Activated T-helper 17 cell treated with anti-CD3 and anti-CD28 coated beads, Interleukin-2, amount 50 U/mL, for 72 hours (primary cell): ENCODE measurements at regions not wholly inside any gene's neighbourhood (a gene's known extent, or its start where the extent isn't known, plus 50 kb on each side); places are given as distances from the start of the nearest gene placed in this dataset.

Experiments
- ATAC-seq: fragments of 150-1000 bp; cut with Tn5 transposase; replicated peaks from 2 replicates; pipeline ENCODE4 v1.10.0; 2021; ENCODE audit warnings: mild to moderate bottlenecking, moderate library complexity
- H3K27ac Mint-ChIP-seq: one replicate; pipeline ENCODE4 v1.8.0; 2022; ENCODE audit warnings: mixed read lengths
- H3K27me3 Mint-ChIP-seq: one replicate; pipeline ENCODE4 v1.8.0; 2022; ENCODE audit warnings: mixed read lengths
- H3K36me3 Mint-ChIP-seq: one replicate; pipeline ENCODE4 v1.8.0; 2022; ENCODE audit warnings: low read depth, mild to moderate bottlenecking, mixed read lengths
- H3K4me1 Mint-ChIP-seq: one replicate; pipeline ENCODE4 v1.8.0; 2022; ENCODE audit warnings: mixed read lengths
- H3K4me3 Mint-ChIP-seq: one replicate; pipeline ENCODE4 v1.8.0; 2022; ENCODE audit warnings: mild to moderate bottlenecking, mixed read lengths
- H3K9me3 Mint-ChIP-seq: one replicate; pipeline ENCODE4 v1.8.0; 2022; ENCODE audit warnings: mixed read lengths

GRCh38 chr4:13316354-13316753 is 167.8 kb downstream of the RAB28 start:
- no peak for ATAC-seq
- H3K27me3 Mint-ChIP-seq: no peaks in the 10 kb centered on the region
- H3K36me3 Mint-ChIP-seq: no peaks in the 10 kb centered on the region
- peaks cover 3% of the 10 kb centered on the region for H3K9me3 Mint-ChIP-seq
- H3K27ac Mint-ChIP-seq: no peak overlapping the region
- no peak overlapping the region for H3K4me3 Mint-ChIP-seq
- H3K4me1 Mint-ChIP-seq: no peaks in the 10 kb centered on the region

GRCh38 chr4:13313856-13314255 is 170.3 kb downstream of the RAB28 start:
- H3K27me3 Mint-ChIP-seq: no peaks in the 10 kb centered on the region
- H3K27ac Mint-ChIP-seq: no peak overlapping the region
- no peak for ATAC-seq
- H3K4me3 Mint-ChIP-seq: no peak overlapping the region
- H3K36me3 Mint-ChIP-seq: no peaks in the 10 kb centered on the region
- no peaks in the 10 kb centered on the region for H3K4me1 Mint-ChIP-seq
- peaks cover 3% of the 10 kb centered on the region for H3K9me3 Mint-ChIP-seq

GRCh38 chr4:13312264-13312663 is 171.9 kb downstream of the RAB28 start:
- ATAC-seq: no peak
- no peak overlapping the region for H3K27ac Mint-ChIP-seq
- H3K4me1 Mint-ChIP-seq: no peaks in the 10 kb centered on the region
- H3K9me3 Mint-ChIP-seq: peaks cover 3% of the 10 kb centered on the region
- H3K27me3 Mint-ChIP-seq: no peaks in the 10 kb centered on the region
- no peaks in the 10 kb centered on the region for H3K36me3 Mint-ChIP-seq
- H3K4me3 Mint-ChIP-seq: no peak overlapping the region

- H3K9me3 Mint-ChIP-seq: peaks cover 3% of the 10 kb centered on the region
- H3K27me3 Mint-ChIP-seq: no peaks in the 10 kb centered on the region
- no peaks in the 10 kb centered on the region for H3K4me1 Mint-ChIP-seq
- H3K4me3 Mint-ChIP-seq: no peak overlapping the region
- H3K27ac Mint-ChIP-seq: no peak overlapping the region
- no peak for ATAC-seq
- H3K36me3 Mint-ChIP-seq: no peaks in the 10 kb centered on the region
Measured at GRCh38 chr4:13309751-13310150, 174.4 kb downstream of the RAB28 start.

GRCh38 chr4:13306356-13306755 is 177.8 kb downstream of the RAB28 start:
- no peaks in the 10 kb centered on the region for H3K36me3 Mint-ChIP-seq

GRCh38 chr4:13302876-13303275 is 181.3 kb downstream of the RAB28 start:
- H3K9me3 Mint-ChIP-seq: peaks cover 20% of the 10 kb centered on the region
- no peaks in the 10 kb centered on the region for H3K4me1 Mint-ChIP-seq
- H3K27me3 Mint-ChIP-seq: no peaks in the 10 kb centered on the region
- peaks cover 16% of the 10 kb centered on the region for H3K36me3 Mint-ChIP-seq
- no peak for ATAC-seq
- H3K27ac Mint-ChIP-seq: no peak overlapping the region
- no peak overlapping the region for H3K4me3 Mint-ChIP-seq

More at GRCh38 chr4:13306356-13306755, 177.8 kb downstream of the RAB28 start:
- Mint-ChIP-seq H3K27ac (no peak overlapping the region), H3K4me3 (no peak overlapping the region), H3K4me1 (no peaks in the 10 kb centered on the region), H3K27me3 (no peaks in the 10 kb centered on the region), H3K9me3 (peaks cover 4% of the 10 kb centered on the region)
- ATAC-seq: no peak

GRCh38 chr4:13299343-13299742 is 184.8 kb downstream of the RAB28 start:
- ATAC-seq: no peak
- Mint-ChIP-seq H3K27me3 (no peaks in the 10 kb centered on the region), H3K9me3 (peaks cover 20% of the 10 kb centered on the region), H3K4me3 (no peak overlapping the region), H3K36me3 (peaks cover 23% of the 10 kb centered on the region), H3K4me1 (no peaks in the 10 kb centered on the region), H3K27ac (no peak overlapping the region)

GRCh38 chr4:13298655-13299054 is 185.5 kb downstream of the RAB28 start:
- no peak for ATAC-seq

GRCh38 chr4:13296986-13297385 is 187.2 kb downstream of the RAB28 start:
- no peaks in the 10 kb centered on the region for H3K27me3 Mint-ChIP-seq
- ATAC-seq: no peak
- H3K36me3 Mint-ChIP-seq: peaks cover 35% of the 10 kb centered on the region
- H3K4me1 Mint-ChIP-seq: no peaks in the 10 kb centered on the region
- no peak overlapping the region for H3K27ac Mint-ChIP-seq
- peaks cover 30% of the 10 kb centered on the region for H3K9me3 Mint-ChIP-seq
- H3K4me3 Mint-ChIP-seq: no peak overlapping the region

More at GRCh38 chr4:13298655-13299054, 185.5 kb downstream of the RAB28 start:
- Mint-ChIP-seq H3K4me3 (no peak overlapping the region), H3K9me3 (peaks cover 20% of the 10 kb centered on the region), H3K36me3 (peaks cover 24% of the 10 kb centered on the region), H3K27me3 (no peaks in the 10 kb centered on the region), H3K27ac (no peak overlapping the region), H3K4me1 (no peaks in the 10 kb centered on the region)

- H3K4me3 Mint-ChIP-seq: no peak overlapping the region
- no peak overlapping the region for H3K27ac Mint-ChIP-seq
- H3K27me3 Mint-ChIP-seq: no peaks in the 10 kb centered on the region
- peaks cover 25% of the 10 kb centered on the region for H3K36me3 Mint-ChIP-seq
- H3K4me1 Mint-ChIP-seq: no peaks in the 10 kb centered on the region
- H3K9me3 Mint-ChIP-seq: peaks cover 17% of the 10 kb centered on the region
- ATAC-seq: no peak
Measured at GRCh38 chr4:13294961-13295605, 189.1 kb downstream of the RAB28 start.

- no peak overlapping the region for H3K27ac Mint-ChIP-seq
- no peaks in the 10 kb centered on the region for H3K27me3 Mint-ChIP-seq
- ATAC-seq: no peak
- H3K9me3 Mint-ChIP-seq: peaks cover 20% of the 10 kb centered on the region
- no peak overlapping the region for H3K4me3 Mint-ChIP-seq
- peaks cover 19% of the 10 kb centered on the region for H3K36me3 Mint-ChIP-seq
- no peaks in the 10 kb centered on the region for H3K4me1 Mint-ChIP-seq
Measured at GRCh38 chr4:13292372-13292771, 191.8 kb downstream of the RAB28 start.

GRCh38 chr4:13289391-13289790 is 194.7 kb downstream of the RAB28 start:
- H3K4me1 Mint-ChIP-seq: no peaks in the 10 kb centered on the region

GRCh38 chr4:13285336-13285735 is 198.8 kb downstream of the RAB28 start:
- no peak for ATAC-seq
- no peaks in the 10 kb centered on the region for H3K4me1 Mint-ChIP-seq
- H3K4me3 Mint-ChIP-seq: no peak overlapping the region
- H3K27me3 Mint-ChIP-seq: no peaks in the 10 kb centered on the region
- no peaks in the 10 kb centered on the region for H3K36me3 Mint-ChIP-seq
- peaks cover 18% of the 10 kb centered on the region for H3K9me3 Mint-ChIP-seq
- no peak overlapping the region for H3K27ac Mint-ChIP-seq

More at GRCh38 chr4:13289391-13289790, 194.7 kb downstream of the RAB28 start:
- H3K27ac Mint-ChIP-seq: no peak overlapping the region
- H3K4me3 Mint-ChIP-seq: no peak overlapping the region
- ATAC-seq: no peak
- H3K27me3 Mint-ChIP-seq: no peaks in the 10 kb centered on the region
- H3K9me3 Mint-ChIP-seq: peaks cover 25% of the 10 kb centered on the region
- H3K36me3 Mint-ChIP-seq: peaks cover 12% of the 10 kb centered on the region

GRCh38 chr4:13284932-13285331 is 199.2 kb downstream of the RAB28 start:
- ATAC-seq: no peak
- peaks cover 18% of the 10 kb centered on the region for H3K9me3 Mint-ChIP-seq
- no peak overlapping the region for H3K27ac Mint-ChIP-seq
- no peaks in the 10 kb centered on the region for H3K4me1 Mint-ChIP-seq
- H3K36me3 Mint-ChIP-seq: no peaks in the 10 kb centered on the region
- no peaks in the 10 kb centered on the region for H3K27me3 Mint-ChIP-seq
- H3K4me3 Mint-ChIP-seq: no peak overlapping the region

GRCh38 chr4:13276357-13276756 is 207.8 kb downstream of the RAB28 start:
- Mint-ChIP-seq H3K27me3 (no peaks in the 10 kb centered on the region), H3K36me3 (no peaks in the 10 kb centered on the region), H3K4me1 (no peaks in the 10 kb centered on the region), H3K9me3 (peaks cover 31% of the 10 kb centered on the region), H3K27ac (no peak overlapping the region), H3K4me3 (no peak overlapping the region)
- ATAC-seq: no peak

- no peak for ATAC-seq
- Mint-ChIP-seq H3K27ac (no peak overlapping the region), H3K4me3 (no peak overlapping the region)
Measured at GRCh38 chr4:13268703-13269102, 215.4 kb downstream of the RAB28 start.

More at GRCh38 chr4:13268703-13269102, 215.4 kb downstream of the RAB28 start:
- Mint-ChIP-seq H3K36me3 (no peaks in the 10 kb centered on the region), H3K27me3 (no peaks in the 10 kb centered on the region), H3K4me1 (no peaks in the 10 kb centered on the region), H3K9me3 (peaks cover 6% of the 10 kb centered on the region)
